LNCaP clone FGC (cell line): ENCODE measurements at regions not wholly inside any gene's neighbourhood (a gene's known extent, or its start where the extent isn't known, plus 50 kb on each side); places are given as distances from the start of the nearest gene placed in this dataset.

ENCODE experiments used
- DNase-seq: peaks from one replicate; pipeline ENCODE4 v3.0.0-alpha.2; 2011; ENCODE audit warnings: low read depth
- H3K4me3 ChIP-seq: 2 replicates; pipeline ENCODE4 v1.5.1; 2011; ENCODE audit warnings: mild to moderate bottlenecking, low read depth, low read length, control low read depth
- TF ChIP-seq, protein P1 (sequence below): IDR thresholded peaks from 2 replicates; pipeline ENCODE4 v1.5.1; 2012; ENCODE audit warnings: mild to moderate bottlenecking; ENCODE audit not compliant: control insufficient read depth, insufficient read depth; ENCODE audit errors: extremely low read depth

- TF ChIP-seq, protein P1, sequence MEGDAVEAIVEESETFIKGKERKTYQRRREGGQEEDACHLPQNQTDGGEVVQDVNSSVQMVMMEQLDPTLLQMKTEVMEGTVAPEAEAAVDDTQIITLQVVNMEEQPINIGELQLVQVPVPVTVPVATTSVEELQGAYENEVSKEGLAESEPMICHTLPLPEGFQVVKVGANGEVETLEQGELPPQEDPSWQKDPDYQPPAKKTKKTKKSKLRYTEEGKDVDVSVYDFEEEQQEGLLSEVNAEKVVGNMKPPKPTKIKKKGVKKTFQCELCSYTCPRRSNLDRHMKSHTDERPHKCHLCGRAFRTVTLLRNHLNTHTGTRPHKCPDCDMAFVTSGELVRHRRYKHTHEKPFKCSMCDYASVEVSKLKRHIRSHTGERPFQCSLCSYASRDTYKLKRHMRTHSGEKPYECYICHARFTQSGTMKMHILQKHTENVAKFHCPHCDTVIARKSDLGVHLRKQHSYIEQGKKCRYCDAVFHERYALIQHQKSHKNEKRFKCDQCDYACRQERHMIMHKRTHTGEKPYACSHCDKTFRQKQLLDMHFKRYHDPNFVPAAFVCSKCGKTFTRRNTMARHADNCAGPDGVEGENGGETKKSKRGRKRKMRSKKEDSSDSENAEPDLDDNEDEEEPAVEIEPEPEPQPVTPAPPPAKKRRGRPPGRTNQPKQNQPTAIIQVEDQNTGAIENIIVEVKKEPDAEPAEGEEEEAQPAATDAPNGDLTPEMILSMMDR = no peak
- no peak overlapping the region for H3K4me3 ChIP-seq
- DNase-seq = no peak
Observed at GRCh38 chr18:54023471-54023870, 201.0 kb downstream of the MBD2 start.

DNA sequence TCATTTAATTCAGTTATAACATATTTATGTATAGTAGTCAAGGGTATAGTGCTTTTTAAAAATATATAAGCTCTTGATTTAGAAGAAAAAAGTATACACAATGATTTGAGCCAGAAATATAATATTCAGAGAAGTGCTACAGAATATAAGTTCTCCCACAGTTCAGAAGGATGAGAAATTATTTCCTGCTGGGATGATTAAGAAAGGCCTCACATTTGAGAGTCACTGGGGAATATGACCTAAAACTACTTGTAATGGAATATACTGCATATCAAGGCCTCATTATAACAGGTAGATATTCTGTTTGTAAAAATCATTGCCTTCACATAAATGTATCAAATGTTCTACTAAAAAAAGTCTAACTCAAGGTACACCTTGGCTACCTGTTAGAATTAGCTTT is 203.5 kb downstream of the MBD2 start:
- no peak overlapping the region for H3K4me3 ChIP-seq
- TF ChIP-seq, protein P1 = no peak
- no peak for DNase-seq

- TF ChIP-seq, protein P1 = no peak
- no peak overlapping the region for H3K4me3 ChIP-seq
- no peak for DNase-seq
Observed at GRCh38 chr18:54020156-54020745, 204.2 kb downstream of the MBD2 start.

DNA sequence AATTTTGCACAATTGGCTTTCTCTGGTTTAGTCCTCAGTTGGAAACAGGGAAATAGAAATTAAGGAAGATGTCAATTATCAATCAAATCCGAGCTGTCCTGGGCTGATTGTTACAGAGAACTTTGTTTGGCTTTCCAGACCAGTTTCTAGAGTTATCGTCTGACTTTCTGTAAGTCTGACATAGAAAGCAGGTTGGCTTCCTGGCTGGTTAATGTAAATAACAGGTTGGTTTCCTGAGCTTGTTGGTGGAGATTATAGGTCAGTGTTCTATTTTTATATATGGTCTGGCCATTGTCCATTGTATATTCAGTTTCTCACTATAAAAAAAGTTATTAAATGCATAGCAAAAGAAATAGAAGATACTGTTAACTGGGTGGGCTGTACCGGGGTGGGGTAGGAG is 204.8 kb downstream of the MBD2 start:
- no peak overlapping the region for H3K4me3 ChIP-seq
- DNase-seq = no peak
- TF ChIP-seq, protein P1 = no peak

DNA sequence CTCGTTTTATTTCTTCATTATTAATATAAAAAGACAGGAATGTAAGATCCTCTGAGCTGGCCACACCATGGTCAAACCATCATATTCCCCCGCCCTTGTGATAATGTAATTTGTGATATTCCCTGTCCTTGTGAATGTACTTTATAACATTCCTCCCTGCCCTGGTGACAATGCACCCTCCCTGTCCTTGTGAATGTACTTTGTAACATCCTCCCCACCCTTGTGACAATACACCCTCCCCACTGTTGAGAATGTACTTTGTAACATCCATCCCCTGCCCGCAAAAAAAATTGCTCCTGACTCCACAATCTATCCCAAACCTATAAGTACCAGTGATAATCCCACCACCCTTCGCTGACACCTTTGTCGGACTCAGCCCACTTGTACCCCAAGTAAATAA is 211.0 kb downstream of the MBD2 start:
- no peak for DNase-seq
- TF ChIP-seq, protein P1 = no peak
- no peak overlapping the region for H3K4me3 ChIP-seq

DNA sequence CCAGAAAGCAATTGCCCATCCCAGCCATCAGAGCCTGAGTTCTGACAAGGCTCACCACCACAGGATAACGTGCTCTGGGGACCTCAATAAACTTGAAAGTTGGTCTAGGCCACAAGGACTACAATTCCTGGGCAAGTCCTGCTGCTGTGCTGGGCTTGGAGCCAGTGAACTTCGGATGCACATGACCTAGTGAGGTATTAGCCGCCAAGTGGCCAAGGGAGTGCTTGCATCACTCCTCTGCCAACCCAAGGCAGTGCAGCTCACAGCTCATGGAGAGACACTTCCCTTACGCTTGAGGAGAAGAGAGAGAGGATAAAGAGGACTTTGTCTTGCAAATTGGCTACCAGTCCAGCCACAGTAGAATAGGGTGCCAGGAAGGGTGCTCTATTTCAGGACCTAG is 219.6 kb downstream of the MBD2 start:
- no peak overlapping the region for H3K4me3 ChIP-seq
- TF ChIP-seq, protein P1 = peak; percentile 22; the same call in 1 of the 2 replicates
- peak; percentile 39 for DNase-seq

GRCh38 chr18:54003195-54003594 is 221.3 kb downstream of the MBD2 start:
- H3K4me3 ChIP-seq = no peak overlapping the region
- no peak for DNase-seq

More at GRCh38 chr18:54003195-54003594, 221.3 kb downstream of the MBD2 start:
- TF ChIP-seq, protein P1 = no peak
